Amygdala (tissue), 56 donors: ENCODE measurements at regions not wholly inside any gene's neighbourhood (a gene's known extent, or its start where the extent isn't known, plus 50 kb on each side); places are given as distances from the start of the nearest gene placed in this dataset.

Source experiments
- DNase-seq, 56 donors: peaks; one replicate each; lab custom pipeline; 2025; lab: John Stamatoyannopoulos, UW

DNA sequence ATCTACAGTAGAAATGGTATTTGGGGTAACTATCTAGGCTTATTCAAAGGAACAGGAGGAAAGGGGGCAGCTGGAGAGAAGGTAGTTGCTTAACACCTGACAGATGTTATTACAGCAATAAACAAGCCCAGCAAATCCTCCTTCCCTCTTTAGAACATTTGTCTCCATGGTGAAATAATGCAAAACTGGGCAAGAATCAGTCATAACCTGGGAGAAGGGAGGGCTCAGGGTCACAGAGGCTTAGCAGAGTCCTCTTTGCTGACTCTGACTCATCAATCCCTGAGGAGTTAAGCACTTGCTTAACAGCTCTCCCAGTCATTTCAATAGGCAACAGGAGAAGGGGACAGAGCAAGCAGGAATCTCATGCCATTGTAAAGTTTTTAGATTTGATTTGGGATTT lies 230.3 kb downstream of the IBTK start:
- DNase-seq = no peak

DNA sequence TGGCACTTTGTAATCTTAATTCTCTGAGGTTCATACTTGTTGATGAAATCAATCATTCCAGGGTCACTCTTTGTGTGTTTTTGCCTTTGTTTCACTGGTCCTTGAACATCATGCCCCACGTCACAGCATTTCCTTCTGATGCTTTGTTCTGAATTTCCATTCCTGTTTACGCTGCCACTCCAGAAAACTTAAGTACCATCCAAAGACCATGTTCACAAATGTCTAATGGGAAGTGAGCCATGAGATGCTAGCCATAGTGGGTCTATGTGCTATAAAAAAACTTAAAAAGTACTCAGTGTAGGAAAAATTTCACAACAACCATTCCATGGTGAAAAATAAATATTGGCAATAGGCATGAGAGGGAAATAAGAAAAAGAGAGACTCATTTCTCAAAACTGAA lies 232.0 kb downstream of the IBTK start:
- no peak for DNase-seq

DNA sequence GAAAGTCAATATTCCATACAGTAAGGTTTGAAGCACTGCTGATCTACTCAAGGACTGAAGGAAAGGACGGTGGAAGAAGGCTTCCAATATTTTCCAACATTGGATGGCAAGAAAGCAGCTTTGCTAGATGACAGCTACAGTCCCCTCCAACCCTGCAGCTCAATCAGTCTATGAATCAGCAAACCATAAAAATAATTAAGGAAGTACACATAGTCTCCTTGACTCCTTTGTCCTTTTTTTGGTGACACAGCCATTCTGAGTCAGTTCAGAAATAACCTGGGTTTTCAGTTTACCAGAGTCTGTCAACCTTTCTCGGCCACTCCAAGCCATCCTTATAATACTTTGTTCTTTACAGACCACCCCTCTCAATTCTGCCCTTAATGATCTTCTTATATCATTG lies 232.5 kb downstream of the IBTK start:
- no peak for DNase-seq

DNA sequence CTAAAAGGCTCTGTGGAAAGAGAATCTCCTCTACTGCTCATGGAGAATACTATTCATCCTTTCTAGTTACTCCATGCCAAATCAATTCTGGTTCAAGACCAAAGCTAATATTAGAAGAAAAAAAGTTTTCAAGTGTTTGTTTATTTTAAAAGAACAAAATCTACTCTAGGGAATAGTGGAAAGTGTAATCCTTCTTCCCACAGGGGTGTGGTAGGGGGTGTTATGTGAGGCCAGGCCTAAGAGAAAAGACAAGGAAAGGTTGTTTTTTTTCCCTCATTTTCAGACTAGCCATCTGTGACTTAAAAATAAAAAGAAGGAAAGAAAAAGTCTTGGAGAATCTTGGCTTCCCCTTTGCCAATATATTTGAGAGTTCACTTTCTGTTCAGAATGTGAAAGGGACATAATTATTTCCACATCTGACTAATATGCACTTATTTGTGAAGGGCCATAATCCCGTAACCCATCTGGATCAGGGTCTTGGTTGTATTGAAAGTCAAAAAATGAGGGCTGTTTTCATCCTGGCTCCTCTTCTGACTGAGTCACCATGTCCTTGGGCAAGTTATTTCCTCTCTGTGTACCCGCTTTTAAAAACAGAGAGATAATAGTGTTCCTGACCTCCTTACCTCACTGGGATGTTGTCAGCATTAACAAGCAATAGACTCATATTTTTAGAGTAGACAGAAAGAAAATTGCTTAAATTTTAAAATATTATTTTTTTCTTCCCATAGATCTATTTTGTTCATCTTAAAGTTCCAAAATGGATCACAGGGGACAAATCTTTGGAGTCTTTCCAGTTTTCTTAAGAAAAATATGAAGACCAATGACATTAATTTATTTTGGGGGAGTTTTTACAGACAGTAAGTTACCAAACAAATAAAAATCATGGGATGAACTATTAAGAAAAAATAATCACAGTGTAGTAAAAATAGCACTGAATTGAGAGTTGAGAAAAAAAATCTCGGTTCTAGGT lies 233.7 kb downstream of the IBTK start:
- no peak for DNase-seq

DNA sequence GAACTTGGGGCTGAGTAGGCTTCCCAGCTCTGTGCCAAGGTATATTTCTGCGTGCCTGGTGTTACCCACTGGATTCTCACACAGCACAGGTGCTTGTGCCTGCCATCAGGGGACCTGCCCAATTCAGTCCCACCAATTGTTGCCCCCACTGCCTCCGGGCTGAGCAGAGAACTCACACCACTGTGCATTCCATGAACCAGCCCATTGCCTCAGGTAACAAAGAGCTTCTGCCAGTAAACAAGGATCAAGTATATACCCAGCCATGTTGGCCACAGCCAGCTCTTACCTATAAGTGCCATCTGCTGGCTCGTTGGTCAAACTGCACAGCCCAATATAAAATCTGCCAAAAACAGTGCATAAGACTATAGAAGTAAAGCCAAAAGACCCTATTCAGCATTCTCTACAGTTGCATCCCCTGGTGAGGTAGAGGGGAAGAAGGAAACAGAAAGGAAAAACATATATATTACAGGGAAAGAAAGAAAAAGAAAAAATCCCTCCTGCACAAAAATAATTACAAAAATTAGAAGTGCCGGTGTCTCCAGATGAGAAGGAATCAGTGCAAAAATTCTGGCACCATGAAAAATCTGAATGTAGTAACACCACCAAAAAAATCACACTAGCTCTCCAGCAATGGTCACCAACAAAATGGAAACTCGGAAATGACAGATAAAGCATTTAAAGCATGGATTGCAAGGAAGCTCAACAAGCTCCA lies 241.4 kb downstream of the IBTK start:
- DNase-seq = no peak

DNA sequence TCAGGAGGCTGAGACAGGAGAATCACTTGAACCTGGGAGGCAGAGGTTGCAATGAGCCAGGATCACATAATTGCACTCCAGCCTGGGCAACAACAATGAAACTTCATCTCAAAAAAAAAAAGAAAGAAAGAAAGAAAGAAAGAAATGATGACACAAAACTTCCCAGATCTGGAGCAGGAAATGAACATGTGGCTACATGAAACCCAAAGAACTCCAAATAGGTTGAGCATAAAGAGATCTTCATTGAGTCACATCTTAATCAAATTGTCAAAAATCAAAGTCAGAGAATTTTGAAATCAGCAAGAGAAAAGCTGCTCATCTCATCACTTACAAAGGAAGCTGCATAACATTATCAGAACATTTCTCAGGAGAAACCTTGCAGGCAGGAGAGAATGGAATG lies 247.0 kb downstream of the IBTK start:
- no peak for DNase-seq

DNA sequence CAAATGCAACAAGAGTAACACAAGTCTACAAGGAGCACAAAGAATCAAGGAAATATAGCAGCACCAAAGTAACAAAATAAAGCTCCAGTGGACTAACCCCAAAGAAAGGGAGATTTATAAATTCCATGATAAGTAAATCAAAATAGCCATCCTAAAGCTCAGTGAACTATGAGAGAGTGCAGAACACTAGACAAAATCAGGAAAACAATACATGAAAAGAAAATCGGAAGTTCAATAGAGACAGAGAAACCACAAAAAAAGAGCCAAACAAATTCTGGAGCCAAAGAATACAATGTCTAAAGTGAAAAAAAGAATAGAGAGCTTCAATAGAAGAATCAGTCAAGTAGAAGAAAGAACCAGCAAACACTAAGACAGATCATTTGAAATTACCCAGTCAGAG lies 247.3 kb upstream of the TENT5A start:
- DNase-seq = no peak

DNA sequence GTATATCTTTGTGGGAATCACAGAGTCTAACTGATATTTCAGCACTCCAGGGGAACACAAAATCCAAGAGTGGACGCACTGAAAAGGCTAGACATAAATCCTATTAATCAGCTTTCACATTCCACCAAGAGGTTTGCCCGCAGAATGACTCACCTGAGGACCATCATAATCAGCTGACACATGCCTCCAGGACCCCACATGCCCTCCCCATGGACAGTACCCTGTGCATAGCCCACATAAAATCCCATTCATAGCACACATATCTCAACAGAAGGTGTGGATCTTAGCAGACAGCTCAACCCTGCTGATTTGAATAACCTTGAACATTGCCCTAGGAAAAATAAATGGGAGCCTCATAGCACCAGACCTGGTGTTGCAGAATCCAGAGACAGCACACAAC lies 246.8 kb upstream of the TENT5A start:
- DNase-seq = no peak

DNA sequence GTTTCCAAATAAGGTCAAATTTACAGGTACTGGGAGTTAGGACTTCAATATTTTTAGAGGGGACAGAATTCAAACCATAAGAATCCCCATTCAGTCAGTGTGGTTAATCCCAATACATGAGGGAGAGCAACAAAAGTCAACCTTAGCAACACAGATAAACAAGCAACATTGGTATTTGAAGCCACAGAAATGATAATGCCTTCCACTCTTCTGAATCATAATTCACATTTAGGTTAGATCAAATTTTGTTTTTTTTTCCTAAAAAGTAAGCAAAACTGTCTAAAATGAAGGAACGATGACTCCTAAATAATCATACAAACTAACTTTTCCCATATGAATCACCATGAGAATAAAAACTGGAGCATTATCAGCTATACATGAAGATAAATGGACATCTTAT lies 246.0 kb upstream of the TENT5A start:
- DNase-seq = no peak

DNA sequence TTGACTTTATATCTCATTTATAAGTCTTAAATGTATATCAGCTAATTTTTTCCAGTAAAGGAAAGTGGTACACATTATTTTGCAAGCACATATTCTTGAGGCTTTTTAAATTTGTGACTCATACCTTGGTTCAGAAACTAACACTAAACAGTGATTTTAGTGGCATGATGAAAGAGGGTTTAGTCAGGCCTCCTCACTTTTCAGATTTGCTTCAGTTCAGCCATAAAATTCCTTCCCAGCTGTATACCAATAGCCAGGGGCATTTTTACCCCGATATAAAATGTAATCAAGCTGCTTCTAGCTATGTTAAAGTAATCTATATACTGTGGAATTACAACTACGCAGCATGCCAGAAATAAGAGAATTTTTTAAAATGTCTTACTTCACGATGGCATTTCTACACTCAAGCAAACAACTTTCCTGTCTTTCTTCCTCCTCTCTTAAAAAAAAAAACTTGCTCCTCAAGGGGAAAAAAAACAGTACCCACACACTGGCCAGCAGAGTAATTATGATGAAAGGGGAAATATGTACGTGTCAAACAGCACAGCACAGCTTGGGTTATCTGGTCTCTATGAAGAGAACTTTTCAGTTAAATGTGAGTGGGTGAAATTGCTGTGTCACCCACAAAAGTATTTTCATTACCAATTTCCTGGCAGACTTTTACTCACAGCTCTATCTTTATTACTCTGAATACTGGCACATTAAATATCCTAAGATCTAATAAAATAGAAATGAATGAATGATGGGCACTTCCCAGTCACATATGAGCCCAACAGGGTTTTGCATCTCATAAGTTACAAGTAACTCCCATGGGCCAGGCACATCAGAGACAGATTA lies 244.8 kb upstream of the TENT5A start:
- no peak for DNase-seq

DNA sequence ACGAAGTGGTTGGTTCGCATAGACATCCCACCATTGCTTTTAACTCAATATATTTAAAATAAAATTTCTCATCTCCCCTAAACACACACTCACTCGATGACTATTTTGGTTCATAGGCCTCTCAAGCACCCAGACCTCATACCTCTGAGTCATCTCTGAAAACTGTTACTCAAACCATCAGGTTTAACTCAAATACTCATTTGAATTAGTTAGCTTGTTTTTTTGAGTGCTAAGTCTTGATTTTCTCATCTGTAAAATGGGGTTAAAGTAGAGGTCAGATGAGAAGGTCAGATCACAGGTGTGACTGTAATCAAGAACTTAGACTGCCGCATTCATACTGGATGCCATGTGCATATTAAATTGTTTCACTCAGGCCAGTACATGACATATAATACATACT lies 243.9 kb upstream of the TENT5A start:
- no peak for DNase-seq

DNA sequence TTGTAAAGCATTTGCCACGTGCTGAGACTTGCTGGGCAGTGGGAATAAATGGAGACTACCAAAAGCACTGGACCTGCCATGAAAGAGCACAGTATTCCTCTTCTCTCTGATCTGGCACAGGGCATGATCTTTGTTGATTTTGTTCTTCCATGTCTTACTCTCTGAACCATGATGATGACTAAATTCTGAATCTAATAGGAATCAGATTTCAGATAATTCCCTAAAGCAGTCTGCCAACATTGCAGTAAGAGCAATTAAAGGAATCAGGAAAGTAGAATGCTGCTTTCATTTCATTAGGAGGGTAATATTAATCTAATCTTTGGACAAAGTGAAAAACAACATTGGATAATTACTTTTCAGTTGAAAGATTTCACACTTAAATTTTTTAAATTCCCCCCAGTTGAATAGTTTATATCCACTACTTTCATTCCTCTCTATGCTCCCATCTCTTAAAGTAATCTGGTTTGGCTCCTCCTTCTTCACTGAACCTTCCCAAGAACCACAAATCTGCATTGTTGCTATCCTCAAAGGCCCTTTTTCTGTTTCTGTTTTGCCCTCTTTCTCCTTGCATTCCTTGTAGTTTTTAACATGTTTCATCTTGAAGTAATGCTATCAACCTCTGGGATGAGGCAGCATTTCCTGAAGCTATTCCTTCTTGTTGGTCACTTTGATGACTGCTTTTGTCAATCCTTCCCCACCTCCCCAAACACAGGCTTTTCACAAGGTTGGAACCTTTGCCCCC lies 243.2 kb upstream of the TENT5A start:
- no peak for DNase-seq

DNA sequence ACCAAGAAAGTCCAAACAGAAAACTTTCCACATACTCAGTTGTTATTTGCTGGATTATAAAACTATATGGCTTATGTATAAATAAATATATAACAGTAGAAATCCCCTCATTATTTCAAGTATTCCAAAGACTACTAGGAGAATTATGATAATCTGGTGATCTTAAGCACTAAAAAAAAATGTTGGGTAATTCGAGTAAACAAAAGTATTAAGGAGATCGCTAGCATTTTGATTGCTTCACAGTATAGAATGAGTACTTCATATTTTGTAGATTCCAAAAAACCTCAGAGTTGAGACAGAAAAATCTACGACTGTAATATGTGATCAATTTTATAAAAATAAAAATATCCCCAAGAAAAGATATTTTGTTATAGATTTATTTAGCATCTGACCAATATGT lies 236.4 kb upstream of the TENT5A start:
- DNase-seq = no peak

DNA sequence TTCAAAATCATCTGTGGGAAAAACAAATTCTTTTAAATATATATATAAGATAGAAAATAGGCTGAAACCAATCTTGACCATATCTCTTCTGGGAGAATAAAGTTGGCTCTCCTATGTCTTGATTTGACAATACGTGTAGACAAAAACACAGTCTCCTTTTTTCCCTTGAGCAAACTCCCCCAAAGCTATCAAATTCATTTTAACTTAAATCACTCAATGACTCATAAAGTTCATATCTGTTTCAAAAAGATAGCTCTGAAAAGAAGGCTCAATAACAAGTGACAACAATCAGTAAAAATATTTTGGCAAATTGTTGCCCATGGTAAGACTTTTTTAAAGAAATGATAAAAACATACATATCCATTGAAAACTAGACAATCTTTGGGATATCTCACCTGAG lies 236.0 kb upstream of the TENT5A start:
- no peak for DNase-seq

DNA sequence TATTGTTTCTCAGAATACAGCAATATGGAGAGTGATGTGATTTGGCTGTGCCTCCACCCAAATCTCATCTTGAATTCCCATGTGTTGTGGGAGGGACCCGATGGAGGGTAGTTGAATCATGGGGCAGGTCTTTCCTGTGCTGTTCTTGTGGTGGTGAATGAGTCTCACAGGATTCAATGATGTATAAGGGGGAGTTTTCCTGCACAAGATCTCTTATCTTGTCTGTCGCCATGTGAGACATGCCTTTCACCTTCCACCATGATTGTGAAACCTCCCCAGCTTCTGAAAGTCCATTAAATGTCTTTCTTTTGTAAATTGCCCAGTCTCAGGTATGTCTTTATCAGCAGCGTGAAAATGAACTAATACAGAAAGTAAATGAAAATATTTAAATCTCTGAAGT lies 234.8 kb upstream of the TENT5A start:
- no peak for DNase-seq

DNA sequence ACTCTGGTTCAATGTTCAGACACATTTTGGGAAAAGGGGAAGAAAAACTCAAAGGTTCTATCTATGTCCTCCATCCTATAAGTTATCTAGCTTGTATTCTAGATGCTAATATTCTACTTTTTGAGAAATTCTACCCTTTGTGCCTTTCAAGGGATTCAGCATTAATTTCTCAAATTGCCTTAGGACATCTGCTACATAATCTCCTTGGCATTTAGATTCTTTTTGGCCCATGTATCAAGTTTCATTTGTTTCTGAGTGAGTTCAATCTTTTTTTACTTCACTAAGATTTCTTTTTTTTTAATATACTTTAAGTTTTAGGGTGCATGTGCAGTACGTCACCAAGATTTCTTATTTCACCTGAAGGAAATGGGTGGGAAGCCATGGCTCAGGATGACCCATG lies 232.7 kb upstream of the TENT5A start:
- no peak for DNase-seq

DNA sequence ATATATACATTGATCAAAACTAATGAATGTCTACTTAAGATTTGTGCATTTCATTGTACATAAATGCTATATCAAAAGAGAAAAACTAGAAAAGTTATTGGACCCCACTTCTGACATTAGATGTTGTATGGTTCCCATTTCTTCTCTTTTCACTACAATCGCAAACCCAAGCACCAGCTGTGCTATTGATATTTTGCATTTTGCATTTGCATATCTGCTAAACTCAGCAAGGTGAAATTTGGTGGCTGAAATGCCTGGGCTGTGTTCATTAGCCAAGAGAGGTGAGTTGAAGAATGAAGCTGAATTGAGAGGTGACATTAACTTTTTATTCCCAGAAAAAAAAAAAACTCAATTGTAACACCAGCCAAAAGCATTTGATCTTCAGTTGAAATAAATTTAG lies 232.1 kb upstream of the TENT5A start:
- DNase-seq = no peak

DNA sequence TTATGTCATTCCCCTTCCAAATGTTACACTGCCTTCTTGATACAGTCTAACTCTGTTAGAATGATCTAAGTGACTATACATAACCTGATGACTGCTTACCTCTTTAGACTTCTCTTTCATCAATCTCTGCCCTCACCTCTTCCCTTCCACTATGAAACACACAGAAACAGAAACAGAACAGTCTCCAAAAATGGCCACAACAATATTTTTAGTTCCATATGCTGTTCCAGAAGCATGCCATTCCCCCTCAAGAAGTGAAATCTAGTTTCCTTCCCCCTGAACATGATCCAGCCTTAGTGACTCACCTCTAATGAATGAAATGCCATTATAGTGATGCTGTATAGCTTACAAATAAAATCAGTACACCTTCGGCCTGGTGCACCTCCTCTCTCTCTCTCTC lies 229.3 kb upstream of the TENT5A start:
- DNase-seq = no peak

DNA sequence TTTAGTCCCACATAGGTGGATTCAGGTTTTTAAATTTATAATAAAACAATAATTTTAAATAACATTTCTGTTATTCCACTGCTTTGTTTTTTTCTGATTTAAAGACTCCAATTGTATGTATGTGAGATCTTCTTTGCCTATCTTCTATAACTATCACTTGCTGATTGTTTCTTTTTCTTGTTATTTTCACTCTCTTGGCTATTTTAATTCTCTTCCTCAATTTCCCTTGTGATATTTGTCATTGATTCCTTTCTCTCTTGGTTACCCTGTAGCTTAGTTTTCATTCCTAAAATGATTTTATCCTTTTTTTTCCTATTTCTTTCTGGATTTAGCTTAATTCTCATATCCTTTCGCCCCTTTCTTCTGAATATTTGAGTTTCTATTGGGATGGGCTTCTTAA lies 227.3 kb upstream of the TENT5A start:
- DNase-seq = no peak

DNA sequence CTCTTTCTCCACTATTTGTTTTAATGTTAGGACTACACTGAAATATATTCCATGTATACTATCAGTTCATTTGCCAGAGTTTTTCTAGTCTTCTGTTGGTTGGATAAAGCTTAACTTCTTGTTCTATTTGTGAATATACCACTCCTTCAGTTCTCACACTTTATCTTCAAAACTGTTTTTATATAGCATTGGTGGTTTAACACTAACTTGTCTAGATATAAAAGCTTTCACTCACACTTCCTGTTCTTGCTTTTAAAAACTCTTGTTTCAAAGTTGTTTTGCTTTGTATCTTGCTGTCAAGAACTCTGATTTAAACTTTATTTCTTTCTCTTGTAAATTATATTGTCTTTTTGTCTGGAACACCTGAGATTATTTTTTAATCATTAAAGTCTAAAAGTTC lies 226.8 kb upstream of the TENT5A start:
- DNase-seq = no peak
